ENCODE measurements at regions not wholly inside any gene's neighbourhood (a gene's known extent, or its start where the extent isn't known, plus 50 kb on each side); places are given as distances from the start of the nearest gene placed in this dataset.
"Not testable (repeated sequence)": the region's sequence is repeated elsewhere in the genome, so short reads cannot be mapped to it uniquely, and the experiment has no call there.

GRCh38 chr15:21108384-21108783 lies 242.3 kb upstream of the POTEB2 start:
- not testable (repeated sequence) for TF ChIP-seq FOXP4 (CRISPR knock-in tag; IDR thresholded peaks at IDR 0.05); CTCF (IDR thresholded peaks at IDR 0.05); FOXK1 (CRISPR knock-in tag; IDR thresholded peaks at IDR 0.05); JUN (CRISPR knock-in tag; IDR thresholded peaks at IDR 0.05); STAT6 (CRISPR knock-in tag; conservative IDR thresholded peaks at IDR 0.05; ENCODE audit: low read depth); JAZF1 (CRISPR knock-in tag; IDR thresholded peaks at IDR 0.05); NFE2L1 (CRISPR knock-in tag; IDR thresholded peaks at IDR 0.05)

All from WTC11 (cell line).